SK-N-SH treated with all-trans-retinoic acid at 6 μM for 48 hours (cell line): ENCODE measurements at regions not wholly inside any gene's neighbourhood (a gene's known extent, or its start where the extent isn't known, plus 50 kb on each side); places are given as distances from the start of the nearest gene placed in this dataset.

Source experiments
- ATAC-seq: fragments of 200-7000 bp; cut with Tn5 transposase; 3 replicates; pipeline ENCODE4 v1.9.1; 2020; ENCODE audit warnings: mild to moderate bottlenecking, moderate library complexity
- ARNTL ChIP-seq: fragments of 450-650 bp; formaldehyde crosslinking; IDR thresholded peaks from 2 replicates; pipeline ENCODE4 v1.5.0; 2020; ENCODE audit warnings: low read depth, mild to moderate bottlenecking, moderate library complexity, borderline replicate concordance
- BACH2 ChIP-seq: fragments of 250-450 bp; sonication (Bioruptor Pico); IDR thresholded peaks from 2 replicates; pipeline ENCODE4 v1.9.0; 2021; ENCODE audit warnings: mild to moderate bottlenecking, borderline replicate concordance
- CREB5 ChIP-seq: fragments of 250-450 bp; sonication (Bioruptor Pico); IDR thresholded peaks from 2 replicates; pipeline ENCODE4 v1.5.1; 2020; ENCODE audit warnings: low read depth, mild to moderate bottlenecking, moderate library complexity
- CSDC2 ChIP-seq: fragments of 250-450 bp; sonication (Bioruptor Pico); IDR thresholded peaks from 2 replicates; pipeline ENCODE4 v1.5.0; 2020; ENCODE audit warnings: mild to moderate bottlenecking, moderate library complexity
- CSRNP3 ChIP-seq: fragments of 250-450 bp; sonication (Bioruptor Pico); IDR thresholded peaks from 2 replicates; pipeline ENCODE4 v1.5.1; 2021; ENCODE audit warnings: mild to moderate bottlenecking, moderate library complexity
- ESRRG ChIP-seq: fragments of 250-450 bp; sonication (Bioruptor Pico); IDR thresholded peaks from 2 replicates; pipeline ENCODE4 v1.6.1; 2021; ENCODE audit warnings: mild to moderate bottlenecking
- GLIS3 ChIP-seq: fragments of 250-450 bp; sonication (Bioruptor Pico); IDR thresholded peaks from 2 replicates; pipeline ENCODE4 v1.5.0; 2020; ENCODE audit warnings: mild to moderate bottlenecking, moderate library complexity
- ISL1 ChIP-seq: fragments of 250-450 bp; sonication (Bioruptor Pico); IDR thresholded peaks from 2 replicates; pipeline ENCODE4 v2.1.2; 2022; ENCODE audit warnings: mild to moderate bottlenecking, moderate library complexity
- OSR1 ChIP-seq: fragments of 250-450 bp; sonication (Bioruptor Pico); IDR thresholded peaks from 2 replicates; pipeline ENCODE4 v1.8.0; 2022; ENCODE audit warnings: moderate library complexity, mild to moderate bottlenecking, inconsistent platforms
- PATZ1 ChIP-seq: fragments of 250-450 bp; sonication (Bioruptor Pico); IDR thresholded peaks from 2 replicates; pipeline ENCODE4 v1.8.0; 2020; ENCODE audit warnings: mild to moderate bottlenecking, moderate library complexity, borderline replicate concordance
- POU6F1 ChIP-seq: fragments of 250-450 bp; sonication (Bioruptor Pico); IDR thresholded peaks from 2 replicates; pipeline ENCODE4 v1.8.0; 2021; ENCODE audit warnings: low read depth, mild to moderate bottlenecking, moderate library complexity, borderline replicate concordance
- PPARA ChIP-seq: fragments of 250-450 bp; sonication (Bioruptor Pico); IDR thresholded peaks from 2 replicates; pipeline ENCODE4 v1.5.0; 2020; ENCODE audit warnings: mild to moderate bottlenecking, borderline replicate concordance
- RARB ChIP-seq: fragments of 250-450 bp; sonication (Bioruptor Pico); IDR thresholded peaks from 2 replicates; pipeline ENCODE4 v1.8.0; 2021; ENCODE audit warnings: mild to moderate bottlenecking, moderate library complexity
- SNAI2 ChIP-seq: fragments of 250-450 bp; sonication (Bioruptor Pico); IDR thresholded peaks from 2 replicates; pipeline ENCODE4 v1.5.0; 2020; ENCODE audit warnings: mild to moderate bottlenecking, moderate library complexity
- TCF4 ChIP-seq: fragments of 250-450 bp; sonication (Bioruptor Pico); IDR thresholded peaks from 2 replicates; pipeline ENCODE4 v1.8.0; 2021; ENCODE audit warnings: mild to moderate bottlenecking, moderate library complexity, borderline replicate concordance
- TOX ChIP-seq: fragments of 250-450 bp; sonication (Bioruptor Pico); IDR thresholded peaks from 2 replicates; pipeline ENCODE4 v1.8.0; 2021; ENCODE audit warnings: mild to moderate bottlenecking, moderate library complexity, borderline replicate concordance
- ZC3H10 ChIP-seq: fragments of 250-450 bp; sonication (Bioruptor Pico); IDR thresholded peaks from 2 replicates; pipeline ENCODE4 v1.5.1; 2021; ENCODE audit warnings: mild to moderate bottlenecking, moderate library complexity
- ZFP30 ChIP-seq: fragments of 450-650 bp; formaldehyde crosslinking; IDR thresholded peaks from 2 replicates; pipeline ENCODE4 v1.5.0; 2022; ENCODE audit warnings: mild to moderate bottlenecking, moderate library complexity
- ZNF565 ChIP-seq: fragments of 450-650 bp; formaldehyde crosslinking; conservative IDR thresholded peaks from 2 replicates; pipeline ENCODE4 v1.5.0; 2020; ENCODE audit warnings: low read depth, mild to moderate bottlenecking, moderate library complexity
- ZNF70 ChIP-seq: fragments of 450-650 bp; formaldehyde crosslinking; IDR thresholded peaks from 2 replicates; pipeline ENCODE4 v1.5.0; 2020; ENCODE audit warnings: mild to moderate bottlenecking, moderate library complexity
- ZNF8 ChIP-seq: fragments of 450-650 bp; formaldehyde crosslinking; IDR thresholded peaks from 2 replicates; pipeline ENCODE4 v1.5.0; 2020; ENCODE audit warnings: mild to moderate bottlenecking, moderate library complexity

- TF ChIP-seq SNAI2 (CRISPR knock-in tag) (no peak), PPARA (CRISPR knock-in tag) (no peak), ZC3H10 (CRISPR knock-in tag) (no peak), CREB5 (CRISPR knock-in tag) (no peak), CSRNP3 (CRISPR knock-in tag) (no peak), ZNF565 (CRISPR knock-in tag) (no peak), TOX (no peak), OSR1 (no peak), ZNF70 (CRISPR knock-in tag) (no peak), ISL1 (no peak), RARB (CRISPR knock-in tag) (no peak), PATZ1 (CRISPR knock-in tag) (no peak), TCF4 (no peak), ESRRG (CRISPR knock-in tag) (no peak), BACH2 (CRISPR knock-in tag) (no peak)
- peak; percentile 67 for ATAC-seq
Observed at GRCh38 chr2:194087089-194087958, 1569.7 kb upstream of the SLC39A10 start.

GRCh38 chr2:194086129-194086528 lies 1570.9 kb upstream of the SLC39A10 start:
- TF ChIP-seq SNAI2 (CRISPR knock-in tag), result no peak
- TF ChIP-seq ARNTL (CRISPR knock-in tag), result no peak
- TF ChIP-seq POU6F1 (CRISPR knock-in tag), result no peak
- TF ChIP-seq BACH2 (CRISPR knock-in tag), result no peak
- TF ChIP-seq CREB5 (CRISPR knock-in tag), result no peak
- TF ChIP-seq ZC3H10 (CRISPR knock-in tag), result no peak
- TF ChIP-seq OSR1, result no peak
- no peak for TF ChIP-seq PATZ1 (CRISPR knock-in tag)
- TF ChIP-seq ZFP30 (CRISPR knock-in tag), result no peak
- TF ChIP-seq PPARA (CRISPR knock-in tag), result no peak
- no peak for TF ChIP-seq GLIS3 (CRISPR knock-in tag)
- TF ChIP-seq CSDC2 (CRISPR knock-in tag), result no peak
- TF ChIP-seq ZNF565 (CRISPR knock-in tag), result no peak
- TF ChIP-seq TOX, result no peak
- TF ChIP-seq ZNF8 (CRISPR knock-in tag), result no peak
- no peak for TF ChIP-seq ZNF70 (CRISPR knock-in tag)
- TF ChIP-seq ESRRG (CRISPR knock-in tag), result no peak
- no peak for ATAC-seq
